ENCODE measurements at regions not wholly inside any gene's neighbourhood (a gene's known extent, or its start where the extent isn't known, plus 50 kb on each side); places are given as distances from the start of the nearest gene placed in this dataset.

DNA sequence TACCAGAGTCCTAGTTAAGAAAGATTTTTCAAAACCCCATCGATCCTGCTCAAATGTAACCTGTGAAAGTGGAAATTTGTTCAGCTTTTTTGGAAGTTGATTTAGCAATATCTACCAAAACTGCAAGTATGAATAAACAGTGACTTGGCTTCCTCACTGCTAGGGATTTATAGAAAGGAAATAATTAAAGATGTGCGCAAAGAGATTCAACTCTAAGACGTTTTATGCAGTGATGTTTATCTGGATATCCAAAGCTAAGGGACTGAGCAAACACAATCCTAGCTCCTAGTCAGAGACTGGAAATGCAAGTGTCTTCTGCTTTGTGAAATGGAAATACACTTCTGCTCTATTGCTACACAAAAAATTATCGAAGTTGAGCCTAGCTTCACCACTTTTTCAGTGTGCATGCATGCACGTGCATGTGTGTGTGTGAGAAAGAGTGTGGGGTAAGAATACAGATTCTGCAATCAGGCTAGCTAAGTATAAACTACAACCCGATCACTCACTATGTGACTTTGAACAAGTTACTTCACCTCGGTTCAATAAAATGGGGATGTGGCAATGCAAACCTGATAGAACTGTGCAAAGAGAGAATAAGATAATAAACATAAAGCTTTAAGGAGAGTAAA, 52.1 kb upstream of the FOXF1 start:
- TF ChIP-seq, protein P1, sequence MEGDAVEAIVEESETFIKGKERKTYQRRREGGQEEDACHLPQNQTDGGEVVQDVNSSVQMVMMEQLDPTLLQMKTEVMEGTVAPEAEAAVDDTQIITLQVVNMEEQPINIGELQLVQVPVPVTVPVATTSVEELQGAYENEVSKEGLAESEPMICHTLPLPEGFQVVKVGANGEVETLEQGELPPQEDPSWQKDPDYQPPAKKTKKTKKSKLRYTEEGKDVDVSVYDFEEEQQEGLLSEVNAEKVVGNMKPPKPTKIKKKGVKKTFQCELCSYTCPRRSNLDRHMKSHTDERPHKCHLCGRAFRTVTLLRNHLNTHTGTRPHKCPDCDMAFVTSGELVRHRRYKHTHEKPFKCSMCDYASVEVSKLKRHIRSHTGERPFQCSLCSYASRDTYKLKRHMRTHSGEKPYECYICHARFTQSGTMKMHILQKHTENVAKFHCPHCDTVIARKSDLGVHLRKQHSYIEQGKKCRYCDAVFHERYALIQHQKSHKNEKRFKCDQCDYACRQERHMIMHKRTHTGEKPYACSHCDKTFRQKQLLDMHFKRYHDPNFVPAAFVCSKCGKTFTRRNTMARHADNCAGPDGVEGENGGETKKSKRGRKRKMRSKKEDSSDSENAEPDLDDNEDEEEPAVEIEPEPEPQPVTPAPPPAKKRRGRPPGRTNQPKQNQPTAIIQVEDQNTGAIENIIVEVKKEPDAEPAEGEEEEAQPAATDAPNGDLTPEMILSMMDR (IDR thresholded peaks at IDR 0.05; ENCODE audit: insufficient read depth, missing control alignments) = no peak
- FAIRE-seq = no peak
- no peak for DNase-seq (ENCODE audit: insufficient read length, low spot score)

DNA sequence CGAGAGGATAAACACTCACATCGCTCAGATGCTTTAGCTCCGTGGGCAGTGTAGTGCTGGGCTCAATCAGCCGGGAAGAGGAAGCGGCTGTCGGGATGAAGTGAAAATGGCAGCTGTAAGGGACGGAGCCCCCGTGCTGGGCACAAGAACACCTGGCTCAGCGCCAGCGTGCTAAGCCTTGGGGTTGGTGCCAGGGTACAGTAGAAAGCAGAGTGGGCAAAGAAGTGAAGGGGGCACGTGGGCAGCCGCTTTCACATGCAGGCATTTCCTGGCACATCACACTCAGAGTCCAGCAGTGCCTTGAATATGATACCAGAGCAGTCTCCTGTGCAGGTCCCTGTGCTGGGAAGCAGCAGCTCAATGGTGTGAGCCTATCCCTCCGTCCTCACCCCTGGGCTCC, 51.1 kb upstream of the FOXF1 start:
- TF ChIP-seq, protein P1 (IDR thresholded peaks at IDR 0.05; ENCODE audit: insufficient read depth, missing control alignments) = no peak
- DNase-seq (ENCODE audit: insufficient read length, low spot score) (no peak), FAIRE-seq (no peak)
